HCT116 (cell line): ENCODE measurements at regions not wholly inside any gene's neighbourhood (a gene's known extent, or its start where the extent isn't known, plus 50 kb on each side); places are given as distances from the start of the nearest gene placed in this dataset.

Experiments
- ATAC-seq: fragments of 200-7000 bp; cut with Tn5 transposase; 2 replicates; pipeline ENCODE4 v1.9.1; 2020; ENCODE audit warnings: mild to moderate bottlenecking, moderate library complexity
- BruUV-seq: library from RNA; stranded (reverse); fragments of 400-500 nt; replicated peaks from 2 replicates; lab custom pipeline; 2021; lab: Mats Ljungman, UMichigan
- CTCF ChIA-PET: fragments of 300-600 bp; sonication (Branson Sonifier 250); formaldehyde crosslinking; loops from one replicate; lab custom pipeline; 2021; ENCODE audit warnings: antibody characterized with exemption; lab: Charles Lee
- POLR2A ChIA-PET: fragments of 300-600, 350-600 bp; sonication (Branson Sonifier 250); formaldehyde crosslinking; loops from one replicate; lab custom pipeline; 2021; ENCODE audit warnings: antibody characterized with exemption; lab: Charles Lee
- RAD21 ChIA-PET, 2 experiments: fragments of 300-600 bp; sonication (Branson Sonifier 250); formaldehyde crosslinking; loops; one replicate each; lab custom pipeline; 2023; ENCODE audit warnings: low total read pairs in 2 of 2; ENCODE audit not compliant: uncharacterized antibody in 2 of 2, unreplicated experiment in 2 of 2, low non-redundant PET in 1 of 2; lab: Charles Lee
- DNase-seq: peaks from one replicate; pipeline ENCODE4 v3.0.0-alpha.2; 2010; ENCODE audit warnings: low read depth, low spot score
- H2AFZ ChIP-seq: fragments of 200-600 bp; shearing (Covaris generic), sonication (generic); 2 replicates; pipeline ENCODE4 v1.6.1; 2017; ENCODE audit warnings: low read depth, mixed run types, mixed read lengths, antibody characterized with exemption, low read length; ENCODE audit not compliant: poor library complexity, severe bottlenecking
- H3K27ac ChIP-seq: 2 replicates; pipeline ENCODE4 v1.5.1; 2012; ENCODE audit warnings: low read depth, low read length
- H3K27me3 ChIP-seq: fragments of 200-600 bp; sonication (generic); 2 replicates; pipeline ENCODE4 v1.6.1; 2016; ENCODE audit warnings: mixed run types, low read length, mixed read lengths; ENCODE audit not compliant: insufficient read depth
- H3K36me3 ChIP-seq, 2 experiments: fragments of 200-500 bp in 1 of 2; fragments of 200-600 bp in 1 of 2; sonication (Bioruptor generic) in 1 of 2; sonication (generic) in 1 of 2; 2 replicates each; pipeline versions ENCODE4 v1.5.1 to v1.6.1; 2014 to 2016; ENCODE audit warnings: low read length in 2 of 2, inconsistent platforms in 1 of 2, mixed read lengths in 1 of 2, mixed run types in 1 of 2; ENCODE audit not compliant: insufficient read depth in 2 of 2, control insufficient read depth in 1 of 2
- H3K4me1 ChIP-seq, 2 experiments: fragments of 200-600 bp in 1 of 2; sonication (generic) in 1 of 2; 2 replicates each; pipeline versions ENCODE4 v1.5.1 to v1.6.1; 2012 to 2017; ENCODE audit warnings: low read length in 2 of 2, inconsistent platforms in 1 of 2, mild to moderate bottlenecking in 1 of 2, mixed read lengths in 1 of 2, mixed run types in 1 of 2, moderate library complexity in 1 of 2; ENCODE audit not compliant: insufficient read depth in 2 of 2, control insufficient read depth in 1 of 2
- H3K4me2 ChIP-seq: fragments of 200-600 bp; sonication (generic); 2 replicates; pipeline ENCODE4 v1.6.1; 2017; ENCODE audit warnings: mixed run types, low read length, mixed read lengths
- H3K4me3 ChIP-seq, 2 experiments: fragments of 200-600 bp in 1 of 2; sonication (generic) in 1 of 2; replicated peaks in 1 of 2; 2 replicates each; pipeline ENCODE4 v1.5.1; 2011 to 2016; ENCODE audit warnings: low read length in 2 of 2, control low read depth in 1 of 2, low read depth in 1 of 2, mild to moderate bottlenecking in 1 of 2, mixed read lengths in 1 of 2, mixed run types in 1 of 2
- H3K79me2 ChIP-seq: fragments of 200-600 bp; sonication (generic); 2 replicates; pipeline ENCODE4 v1.6.1; 2017; ENCODE audit warnings: mild to moderate bottlenecking, mixed run types, low read length, moderate library complexity, mixed read lengths; ENCODE audit not compliant: insufficient read depth
- H3K9ac ChIP-seq: fragments of 200-600 bp; sonication (generic); 2 replicates; pipeline ENCODE4 v1.6.1; 2016; ENCODE audit warnings: low read length, mixed read lengths
- H3K9me2 ChIP-seq: fragments of 200-600 bp; sonication (generic), shearing (Covaris generic); 2 replicates; pipeline ENCODE4 v1.6.1; 2017; ENCODE audit warnings: mixed run types, mild to moderate bottlenecking, moderate library complexity; ENCODE audit not compliant: insufficient read depth
- H3K9me3 ChIP-seq, 2 experiments: fragments of 200-500 bp in 1 of 2; fragments of 200-600 bp in 1 of 2; sonication (Bioruptor generic) in 1 of 2; sonication (generic) in 1 of 2; 2 replicates each; pipeline ENCODE4 v1.6.1; 2014 to 2017; ENCODE audit warnings: low read length in 2 of 2, mixed read lengths in 2 of 2, inconsistent platforms in 1 of 2, low read depth in 1 of 2, mild to moderate bottlenecking in 1 of 2, mixed run types in 1 of 2, moderate library complexity in 1 of 2; ENCODE audit not compliant: control insufficient read depth in 1 of 2, insufficient read depth in 1 of 2
- H4K20me1 ChIP-seq: fragments of 200-600 bp; sonication (generic), shearing (Covaris generic); 2 replicates; pipeline ENCODE4 v1.6.1; 2017; ENCODE audit warnings: mixed run types, mild to moderate bottlenecking, moderate library complexity; ENCODE audit not compliant: insufficient read depth
- CBX3 ChIP-seq: IDR thresholded peaks from 2 replicates; pipeline ENCODE4 v1.6.1; 2012; ENCODE audit warnings: low read depth
- EZH2 ChIP-seq: fragments of 200-600 bp; sonication (generic); IDR thresholded peaks from 2 replicates; pipeline ENCODE4 v1.6.1; 2017; ENCODE audit warnings: antibody characterized with exemption, mixed run types
- EZH2phosphoT487 ChIP-seq: fragments of 200-600 bp; IDR thresholded peaks from 2 replicates; pipeline ENCODE4 v1.6.1; 2018; ENCODE audit warnings: antibody characterized with exemption, borderline replicate concordance
- FOSL1 ChIP-seq: IDR thresholded peaks from 2 replicates; pipeline ENCODE4 v1.6.1; 2012; ENCODE audit warnings: low read depth
- JUND ChIP-seq: IDR thresholded peaks from 2 replicates; pipeline ENCODE4 v1.6.1; 2012
- POLR2AphosphoS5 ChIP-seq: IDR thresholded peaks from 2 replicates; pipeline ENCODE4 v1.6.1; 2011; ENCODE audit warnings: mild to moderate bottlenecking, low read depth, low read length, moderate library complexity
- RAD21 ChIP-seq: IDR thresholded peaks from 2 replicates; pipeline ENCODE4 v1.6.1; 2012; ENCODE audit warnings: low read depth, mild to moderate bottlenecking
- SIN3A ChIP-seq: IDR thresholded peaks from 2 replicates; pipeline ENCODE4 v1.6.1; 2012; ENCODE audit warnings: low read depth
- intact Hi-C: fragments of 100-400 bp; cut with micrococcal nuclease; formaldehyde crosslinking; loops from 2 replicates; pipeline ENCODE4 v1.10.0; 2022
- TF ChIP-seq, protein P1 (sequence below): IDR thresholded peaks from 2 replicates; pipeline ENCODE4 v1.6.1; 2011; ENCODE audit warnings: mild to moderate bottlenecking, low read length, moderate library complexity; ENCODE audit not compliant: insufficient replicate concordance; ENCODE audit errors: extremely low read depth
- TF ChIP-seq, protein P2 (sequence below): IDR thresholded peaks from 2 replicates; pipeline ENCODE4 v1.6.1; 2012
- TF ChIP-seq, protein P3 (sequence below): IDR thresholded peaks from 2 replicates; pipeline ENCODE4 v1.6.1; 2012
- TF ChIP-seq, protein P4 (sequence below), 3 experiments: fragments of 200-600 bp in 1 of 3; sonication (generic) in 1 of 3; IDR thresholded peaks in 2 of 3; conservative IDR thresholded peaks in 1 of 3; 2 replicates each; pipeline ENCODE4 v1.5.1; 2012 to 2017; ENCODE audit warnings: low read depth in 2 of 3, low read length in 2 of 3, antibody characterized with exemption in 1 of 3, borderline replicate concordance in 1 of 3, control low read depth in 1 of 3, mild to moderate bottlenecking in 1 of 3, mixed read lengths in 1 of 3, mixed run types in 1 of 3, moderate library complexity in 1 of 3; ENCODE audit not compliant: insufficient read depth in 1 of 3

DNA sequence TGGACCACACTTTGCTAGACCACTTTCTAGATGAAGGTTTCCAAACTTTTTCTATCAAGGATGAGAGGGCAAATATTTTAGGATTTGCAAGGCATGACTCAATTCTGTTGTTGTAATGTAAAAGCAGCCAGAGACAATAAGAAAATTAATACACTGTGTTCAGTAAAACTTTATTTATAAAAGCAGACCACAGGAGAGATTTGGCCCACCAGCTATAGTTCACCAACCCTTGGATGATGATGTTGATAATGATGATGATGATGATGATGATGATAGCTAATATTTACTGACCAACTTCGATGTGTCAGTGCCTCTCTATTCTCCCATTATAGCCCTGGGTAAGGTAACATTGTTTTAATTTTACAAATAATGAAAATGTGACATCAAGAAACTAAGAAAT lies 156.5 kb downstream of the BTG1 start:
- H2AFZ ChIP-seq: no peak overlapping the region
- H4K20me1 ChIP-seq: no peaks in the 10 kb centered on the region
- no TSS peak for BruUV-seq
- ATAC-seq (no peak), DNase-seq (no peak)
- no peaks in the 10 kb centered on the region for H3K36me3 ChIP-seq
- ChIA-PET RAD21 (no interaction called here), POLR2A (no interaction called here), CTCF (no interaction called here)
- intact Hi-C loops: no loop called here
- no peaks in the 10 kb centered on the region for H3K4me1 ChIP-seq
- no peak overlapping the region for H3K4me2 ChIP-seq
- no peak overlapping the region for H3K9ac ChIP-seq
- no peaks in the 10 kb centered on the region for H3K79me2 ChIP-seq
- no peak overlapping the region for H3K27ac ChIP-seq
- no peak overlapping the region for H3K4me3 ChIP-seq
- H3K9me2 ChIP-seq: no peaks in the 10 kb centered on the region
- TF ChIP-seq CBX3: no peak
- no peak for TF ChIP-seq EZH2phosphoT487
- H3K9me3 ChIP-seq: no peaks in the 10 kb centered on the region
- no peaks in the 10 kb centered on the region for H3K27me3 ChIP-seq

DNA sequence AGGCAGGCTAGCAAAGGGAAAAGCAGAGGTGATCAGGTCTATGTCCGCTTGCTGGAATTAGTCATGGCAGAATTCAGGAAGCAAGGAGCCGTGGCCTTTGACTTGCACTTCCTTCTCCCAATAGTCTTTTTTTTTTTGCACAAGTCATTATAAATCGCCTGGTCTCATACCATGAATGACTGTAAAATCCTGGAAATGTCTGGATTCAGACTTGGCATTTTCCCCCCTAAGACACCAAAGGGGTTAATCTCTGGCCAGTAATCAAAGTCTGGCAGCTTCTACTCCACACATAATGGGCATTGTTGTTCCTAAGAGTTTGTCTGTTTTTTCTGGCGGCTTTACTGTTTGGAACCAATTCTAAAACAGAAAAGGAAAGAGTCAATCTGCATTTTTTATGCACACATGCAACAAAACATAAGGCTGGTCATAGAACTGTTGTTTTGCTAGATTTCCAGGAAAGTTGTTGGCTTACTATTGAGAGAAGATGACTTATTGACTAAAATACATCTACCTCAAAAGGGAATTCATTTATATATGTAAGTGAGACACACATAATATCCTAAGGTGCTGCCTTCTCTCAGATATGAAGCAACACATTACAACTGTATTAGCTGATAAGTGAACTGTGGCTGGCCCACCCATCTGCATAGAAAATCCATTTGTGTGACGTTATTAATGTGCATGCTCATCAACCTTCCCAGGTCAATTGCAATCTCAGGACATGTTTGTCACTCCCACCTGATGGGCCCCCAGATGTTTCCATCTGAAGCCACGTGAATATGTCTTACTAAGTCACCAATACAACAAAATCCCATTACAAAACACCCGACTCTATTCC lies 157.3 kb downstream of the BTG1 start:
- DNase-seq: no peak
- intact Hi-C loops: no loop called here
- no peaks in the 10 kb centered on the region for H4K20me1 ChIP-seq
- H3K9me2 ChIP-seq: no peaks in the 10 kb centered on the region
- no peak overlapping the region for H2AFZ ChIP-seq
- no peaks in the 10 kb centered on the region for H3K4me1 ChIP-seq
- no peak overlapping the region for H3K4me3 ChIP-seq
- H3K9ac ChIP-seq: no peak overlapping the region
- H3K27me3 ChIP-seq: no peaks in the 10 kb centered on the region
- no peak for TF ChIP-seq EZH2
- TF ChIP-seq, protein P1, sequence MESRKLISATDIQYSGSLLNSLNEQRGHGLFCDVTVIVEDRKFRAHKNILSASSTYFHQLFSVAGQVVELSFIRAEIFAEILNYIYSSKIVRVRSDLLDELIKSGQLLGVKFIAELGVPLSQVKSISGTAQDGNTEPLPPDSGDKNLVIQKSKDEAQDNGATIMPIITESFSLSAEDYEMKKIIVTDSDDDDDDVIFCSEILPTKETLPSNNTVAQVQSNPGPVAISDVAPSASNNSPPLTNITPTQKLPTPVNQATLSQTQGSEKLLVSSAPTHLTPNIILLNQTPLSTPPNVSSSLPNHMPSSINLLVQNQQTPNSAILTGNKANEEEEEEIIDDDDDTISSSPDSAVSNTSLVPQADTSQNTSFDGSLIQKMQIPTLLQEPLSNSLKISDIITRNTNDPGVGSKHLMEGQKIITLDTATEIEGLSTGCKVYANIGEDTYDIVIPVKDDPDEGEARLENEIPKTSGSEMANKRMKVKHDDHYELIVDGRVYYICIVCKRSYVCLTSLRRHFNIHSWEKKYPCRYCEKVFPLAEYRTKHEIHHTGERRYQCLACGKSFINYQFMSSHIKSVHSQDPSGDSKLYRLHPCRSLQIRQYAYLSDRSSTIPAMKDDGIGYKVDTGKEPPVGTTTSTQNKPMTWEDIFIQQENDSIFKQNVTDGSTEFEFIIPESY: no peak
- no peak for TF ChIP-seq SIN3A
- TF ChIP-seq, protein P2, sequence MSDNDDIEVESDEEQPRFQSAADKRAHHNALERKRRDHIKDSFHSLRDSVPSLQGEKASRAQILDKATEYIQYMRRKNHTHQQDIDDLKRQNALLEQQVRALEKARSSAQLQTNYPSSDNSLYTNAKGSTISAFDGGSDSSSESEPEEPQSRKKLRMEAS: no peak
- TF ChIP-seq, protein P3, sequence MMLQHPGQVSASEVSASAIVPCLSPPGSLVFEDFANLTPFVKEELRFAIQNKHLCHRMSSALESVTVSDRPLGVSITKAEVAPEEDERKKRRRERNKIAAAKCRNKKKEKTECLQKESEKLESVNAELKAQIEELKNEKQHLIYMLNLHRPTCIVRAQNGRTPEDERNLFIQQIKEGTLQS: no peak
- no peak for TF ChIP-seq CBX3
- no peak for TF ChIP-seq EZH2phosphoT487
- no peak for TF ChIP-seq JUND
- no peak for TF ChIP-seq FOSL1
- no peak for TF ChIP-seq POLR2AphosphoS5
- TF ChIP-seq RAD21: no peak
- TF ChIP-seq, protein P4, sequence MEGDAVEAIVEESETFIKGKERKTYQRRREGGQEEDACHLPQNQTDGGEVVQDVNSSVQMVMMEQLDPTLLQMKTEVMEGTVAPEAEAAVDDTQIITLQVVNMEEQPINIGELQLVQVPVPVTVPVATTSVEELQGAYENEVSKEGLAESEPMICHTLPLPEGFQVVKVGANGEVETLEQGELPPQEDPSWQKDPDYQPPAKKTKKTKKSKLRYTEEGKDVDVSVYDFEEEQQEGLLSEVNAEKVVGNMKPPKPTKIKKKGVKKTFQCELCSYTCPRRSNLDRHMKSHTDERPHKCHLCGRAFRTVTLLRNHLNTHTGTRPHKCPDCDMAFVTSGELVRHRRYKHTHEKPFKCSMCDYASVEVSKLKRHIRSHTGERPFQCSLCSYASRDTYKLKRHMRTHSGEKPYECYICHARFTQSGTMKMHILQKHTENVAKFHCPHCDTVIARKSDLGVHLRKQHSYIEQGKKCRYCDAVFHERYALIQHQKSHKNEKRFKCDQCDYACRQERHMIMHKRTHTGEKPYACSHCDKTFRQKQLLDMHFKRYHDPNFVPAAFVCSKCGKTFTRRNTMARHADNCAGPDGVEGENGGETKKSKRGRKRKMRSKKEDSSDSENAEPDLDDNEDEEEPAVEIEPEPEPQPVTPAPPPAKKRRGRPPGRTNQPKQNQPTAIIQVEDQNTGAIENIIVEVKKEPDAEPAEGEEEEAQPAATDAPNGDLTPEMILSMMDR (IDR thresholded peaks at IDR 0.05 in 2 of 3, conservative IDR thresholded peaks at IDR 0.05 in 1 of 3; ENCODE audit: borderline replicate concordance in 1 of 3, insufficient read depth in 1 of 3, low read depth in 2 of 3, low read length in 2 of 3): no peak
- no peak overlapping the region for H3K4me2 ChIP-seq
- no peak for ATAC-seq
- RAD21 ChIA-PET: no interaction called here
- POLR2A ChIA-PET: no interaction called here
- BruUV-seq: no TSS peak
- H3K79me2 ChIP-seq: no peaks in the 10 kb centered on the region
- CTCF ChIA-PET: no interaction called here
- no peak overlapping the region for H3K27ac ChIP-seq
- no peaks in the 10 kb centered on the region for H3K36me3 ChIP-seq
- H3K9me3 ChIP-seq: no peaks in the 10 kb centered on the region
